HG02884 (cell line): ENCODE measurements at regions not wholly inside any gene's neighbourhood (a gene's known extent, or its start where the extent isn't known, plus 50 kb on each side); places are given as distances from the start of the nearest gene placed in this dataset.

Experiments
- ATAC-seq: cut with Tn5 transposase; IDR thresholded peaks from one replicate; pipeline ENCODE4 v1.9.1; 2021; ENCODE audit warnings: mild to moderate bottlenecking, moderate library complexity; ENCODE audit not compliant: unreplicated experiment

GRCh38 chr1:187294421-187295201 is 465.9 kb downstream of the PLA2G4A start:
- ATAC-seq, result no peak

GRCh38 chr1:187300081-187300480 is 471.3 kb downstream of the PLA2G4A start:
- ATAC-seq, result no peak

DNA sequence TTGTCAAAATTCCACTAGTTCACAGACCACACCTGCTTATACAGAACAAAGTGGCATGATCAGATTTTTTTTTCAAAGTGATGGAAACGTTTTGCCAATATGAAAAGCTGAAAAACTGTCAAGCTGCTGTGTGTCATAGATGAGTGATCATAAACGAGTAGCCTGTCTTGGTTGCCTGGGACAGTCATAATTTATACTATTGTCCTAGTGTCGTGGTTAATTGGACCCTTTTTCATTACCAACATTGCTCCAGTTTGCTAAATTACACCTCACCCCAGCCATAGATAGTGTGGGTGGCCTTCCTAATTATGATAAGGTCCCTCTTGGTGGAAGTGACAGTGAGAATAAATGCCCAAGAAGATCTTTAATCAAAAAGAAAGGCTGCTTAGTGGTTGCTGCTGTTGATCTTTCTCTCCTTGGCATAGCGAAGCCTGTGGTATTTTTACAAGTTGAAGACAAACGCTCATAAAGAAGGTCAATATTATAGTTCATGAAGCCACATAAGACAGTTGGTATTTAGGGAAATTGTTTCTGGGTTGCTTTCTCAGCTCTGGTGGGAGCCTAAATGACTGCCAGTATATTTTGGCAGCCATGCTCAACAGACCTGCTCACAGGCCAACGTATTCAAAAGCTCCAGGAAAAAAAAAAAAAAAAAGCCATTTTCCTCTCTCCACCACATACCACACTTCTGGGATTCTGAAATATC is 478.1 kb downstream of the PLA2G4A start:
- ATAC-seq, result no peak

GRCh38 chr1:187310038-187310631 is 481.4 kb downstream of the PLA2G4A start:
- no peak for ATAC-seq

- no peak for ATAC-seq
Measured at GRCh38 chr1:187313115-187313514, 484.4 kb downstream of the PLA2G4A start.

DNA sequence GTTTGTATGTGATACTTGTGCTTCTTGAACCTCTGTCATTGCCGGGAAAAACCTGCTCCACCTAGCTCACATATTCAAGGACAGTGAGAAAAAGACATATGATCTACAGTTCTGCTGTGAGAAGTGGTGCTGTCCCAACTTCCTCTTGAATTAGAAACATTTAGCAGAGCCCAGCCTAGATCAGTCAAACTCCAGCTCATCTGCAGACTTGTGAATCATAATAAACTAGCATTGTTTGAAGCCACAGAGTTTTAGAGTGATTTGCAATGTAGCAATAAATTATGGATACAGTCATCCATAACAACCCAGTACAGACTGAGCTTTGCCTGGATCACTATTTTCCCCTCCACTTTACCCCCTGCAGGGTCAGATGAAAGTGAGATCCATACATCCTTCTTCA is 497.8 kb downstream of the PLA2G4A start:
- no peak for ATAC-seq

- ATAC-seq, result peak; percentile 82
Measured at GRCh38 chr1:187336441-187337168, 507.9 kb downstream of the PLA2G4A start.

DNA sequence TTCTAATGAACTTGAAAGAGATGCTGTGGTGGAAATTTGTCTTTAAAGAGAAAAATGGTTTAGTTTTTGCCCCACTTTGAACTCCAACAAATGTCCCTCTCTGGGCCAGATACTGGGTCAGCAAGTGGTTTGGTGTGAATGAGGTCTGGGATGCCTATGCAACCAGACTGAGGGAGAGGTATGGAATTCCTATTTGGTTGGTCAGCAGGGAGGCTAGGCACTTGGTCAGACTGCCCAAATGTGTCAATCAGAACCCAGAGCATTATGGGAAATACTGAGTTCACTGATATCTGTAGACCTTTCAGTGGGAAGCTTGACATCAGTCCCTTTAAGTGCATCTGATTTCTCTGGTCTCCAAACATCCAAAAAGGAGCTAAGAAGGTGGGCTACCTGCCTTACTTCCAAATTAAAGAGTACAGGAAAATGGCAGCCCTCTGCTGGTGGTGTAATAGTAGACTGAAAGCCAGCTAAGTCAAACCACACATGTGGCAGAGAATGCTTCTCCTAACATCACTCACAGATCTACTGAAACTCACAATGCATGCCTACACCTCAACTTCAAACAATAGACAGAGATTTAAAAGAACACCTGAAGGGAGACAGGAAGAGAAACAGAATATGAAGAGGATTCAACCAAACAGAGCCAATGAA is 510.1 kb downstream of the PLA2G4A start:
- no peak for ATAC-seq

DNA sequence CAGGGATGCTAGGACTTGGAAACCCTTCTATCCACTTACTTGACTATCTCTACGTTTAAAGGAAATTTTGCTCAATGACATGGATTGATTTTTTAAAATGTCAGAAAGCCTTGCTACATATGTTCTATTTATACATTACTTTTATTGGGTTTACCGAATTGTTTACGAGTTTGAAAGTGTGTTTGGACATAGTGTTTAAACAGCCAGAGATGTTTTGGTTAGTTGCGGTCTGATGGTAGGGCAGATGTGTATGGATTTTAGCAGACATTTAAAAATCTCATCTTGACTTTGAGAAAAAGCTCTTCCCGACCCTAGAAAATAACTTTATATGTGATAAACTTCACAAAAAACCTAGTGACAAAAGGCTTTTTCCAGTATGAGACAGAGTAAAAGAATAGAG is 513.7 kb downstream of the PLA2G4A start:
- ATAC-seq, result no peak

DNA sequence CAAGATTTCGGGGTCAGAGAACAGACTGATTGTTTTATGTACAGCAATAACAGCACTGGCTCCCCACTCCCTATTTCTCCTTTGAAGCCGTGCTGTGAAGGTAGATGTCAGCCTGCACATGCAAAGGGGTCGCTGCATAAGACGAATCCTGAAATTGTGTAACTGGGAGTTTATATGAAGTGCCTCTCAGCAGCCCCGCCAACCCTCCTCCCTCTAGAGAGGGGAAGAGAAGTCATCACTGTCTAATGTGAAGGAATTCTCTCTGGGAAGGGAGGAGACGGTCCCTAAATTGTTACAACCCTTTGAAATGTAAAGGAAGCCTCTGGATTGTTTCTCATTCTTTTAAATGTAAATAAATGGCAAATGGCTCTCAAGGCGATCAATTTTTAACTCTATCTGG is 545.3 kb downstream of the PLA2G4A start:
- ATAC-seq, result no peak

GRCh38 chr1:187374742-187375141 is 546.0 kb downstream of the PLA2G4A start:
- ATAC-seq, result no peak

DNA sequence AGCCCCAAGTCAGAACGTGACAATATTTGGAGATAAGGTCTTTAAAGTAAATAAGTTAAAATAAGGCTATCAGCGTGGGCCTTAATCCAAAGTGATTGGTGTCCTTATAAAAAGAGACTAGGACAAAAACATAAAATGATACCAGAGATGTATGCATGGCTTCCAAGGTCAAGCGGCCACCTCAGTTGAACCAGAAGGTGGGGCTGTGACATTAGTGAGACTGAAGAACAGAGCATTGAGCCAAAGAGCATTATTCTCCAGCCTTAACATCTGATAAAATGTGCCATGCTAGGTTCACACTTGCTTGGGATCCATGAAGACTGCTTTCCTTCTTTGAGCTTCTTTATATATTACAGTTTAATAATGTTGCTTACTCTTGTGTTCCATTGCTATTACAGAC is 554.6 kb downstream of the PLA2G4A start:
- no peak for ATAC-seq

GRCh38 chr1:187384504-187384903 is 555.8 kb downstream of the PLA2G4A start:
- ATAC-seq, result peak; percentile 96

DNA sequence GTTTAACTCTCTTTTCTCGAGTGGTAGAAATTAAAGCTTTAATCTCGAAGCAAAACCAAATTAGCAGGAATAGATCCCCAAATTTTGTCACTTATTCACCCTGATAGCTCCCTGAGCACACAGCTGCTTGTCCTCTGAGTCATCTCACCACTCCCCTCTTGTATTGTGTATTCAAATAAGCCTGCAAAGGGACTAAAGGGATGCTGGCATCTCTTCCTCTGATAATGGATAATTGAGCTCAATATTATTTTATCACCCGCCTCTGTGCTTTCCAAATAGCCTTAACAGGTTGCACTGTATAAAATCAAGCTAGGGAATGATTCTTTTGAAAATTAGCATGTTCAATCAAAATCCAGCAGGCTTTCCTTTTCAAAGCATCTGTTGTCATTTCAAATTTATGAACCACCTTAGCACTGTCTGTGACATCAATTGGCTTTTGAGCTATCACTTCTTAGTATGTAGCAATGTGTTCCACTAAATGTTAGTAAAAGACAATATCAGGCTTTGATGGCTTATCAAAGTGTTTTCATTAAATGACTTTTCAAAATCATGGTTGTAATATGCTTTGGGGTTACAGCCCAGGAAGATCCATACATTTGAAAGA is 561.6 kb downstream of the PLA2G4A start:
- ATAC-seq, result no peak

DNA sequence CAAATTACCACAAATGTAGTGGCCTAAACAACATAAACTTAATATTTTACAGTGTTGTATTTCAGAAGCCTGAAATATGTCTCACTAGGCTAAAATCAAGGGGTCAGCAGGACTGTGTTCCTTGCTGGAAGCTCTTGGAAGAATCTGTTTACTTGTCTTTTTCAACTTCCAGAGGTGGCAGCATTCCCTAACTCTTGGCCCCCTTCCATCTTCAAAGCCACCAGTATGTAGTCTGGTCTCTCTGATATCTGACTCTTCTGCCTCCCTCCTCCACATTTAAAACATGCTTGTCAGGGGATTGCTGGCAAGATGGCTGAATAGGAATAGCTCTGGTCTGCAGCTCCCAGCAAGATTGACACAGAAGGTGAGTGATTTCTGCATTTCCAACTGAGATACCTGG is 567.5 kb downstream of the PLA2G4A start:
- no peak for ATAC-seq

GRCh38 chr1:187396929-187397796 is 568.4 kb downstream of the PLA2G4A start:
- ATAC-seq, result no peak

GRCh38 chr1:187408212-187409004 is 579.7 kb downstream of the PLA2G4A start:
- ATAC-seq, result no peak

DNA sequence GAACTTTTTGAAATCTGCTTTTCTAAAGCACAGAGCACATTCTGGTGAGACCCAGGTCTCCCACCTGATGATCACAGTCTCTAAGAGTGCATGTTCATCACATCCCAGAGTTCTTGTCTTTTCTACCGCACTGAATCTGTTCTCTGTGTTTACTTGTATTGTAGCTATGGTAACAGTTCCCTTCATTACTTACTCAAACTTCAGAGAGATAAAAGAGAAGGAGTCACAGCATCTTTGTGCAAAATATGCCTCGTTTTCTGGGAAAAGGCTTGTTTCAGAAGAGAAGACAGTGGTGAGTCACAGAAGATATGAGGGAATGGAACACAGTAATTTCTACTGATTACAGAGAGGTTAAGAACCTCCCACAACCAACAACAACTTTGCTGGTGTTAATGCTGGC is 580.6 kb downstream of the PLA2G4A start:
- no peak for ATAC-seq

GRCh38 chr1:187411118-187411517 is 582.4 kb downstream of the PLA2G4A start:
- peak; percentile 60 for ATAC-seq
